Stimulated activated memory B cell treated with anti-CD40 and anti-IgM and Interleukin-4, amounts not matched to agents 10 μg/mL and 1 μg/mL and 100 μg/mL, for 72 hours (primary cell): ENCODE measurements at regions not wholly inside any gene's neighbourhood (a gene's known extent, or its start where the extent isn't known, plus 50 kb on each side); places are given as distances from the start of the nearest gene placed in this dataset.
A peak's percentile ranks its signal among the peaks of the same experiment; 100 is the strongest.
"Not testable (repeated sequence)": the region's sequence is repeated elsewhere in the genome, so short reads cannot be mapped to it uniquely, and the experiment has no call there.

ENCODE experiments used
- ATAC-seq: fragments of 150-1000 bp; cut with Tn5 transposase; 2 replicates; pipeline ENCODE4 v1.10.0; 2021
- H3K27ac Mint-ChIP-seq: one replicate; pipeline ENCODE4 v1.8.0; 2022; ENCODE audit warnings: mild to moderate bottlenecking, mixed read lengths
- H3K27me3 Mint-ChIP-seq: one replicate; pipeline ENCODE4 v1.8.0; 2022; ENCODE audit warnings: mixed read lengths
- H3K36me3 Mint-ChIP-seq: one replicate; pipeline ENCODE4 v1.8.0; 2022; ENCODE audit warnings: mixed read lengths
- H3K4me1 Mint-ChIP-seq: one replicate; pipeline ENCODE4 v1.8.0; 2022; ENCODE audit warnings: mixed read lengths
- H3K4me3 Mint-ChIP-seq: one replicate; pipeline ENCODE4 v1.8.0; 2022; ENCODE audit warnings: mild to moderate bottlenecking, moderate library complexity, mixed read lengths
- H3K9me3 Mint-ChIP-seq: one replicate; pipeline ENCODE4 v1.8.0; 2022; ENCODE audit warnings: mixed read lengths

DNA sequence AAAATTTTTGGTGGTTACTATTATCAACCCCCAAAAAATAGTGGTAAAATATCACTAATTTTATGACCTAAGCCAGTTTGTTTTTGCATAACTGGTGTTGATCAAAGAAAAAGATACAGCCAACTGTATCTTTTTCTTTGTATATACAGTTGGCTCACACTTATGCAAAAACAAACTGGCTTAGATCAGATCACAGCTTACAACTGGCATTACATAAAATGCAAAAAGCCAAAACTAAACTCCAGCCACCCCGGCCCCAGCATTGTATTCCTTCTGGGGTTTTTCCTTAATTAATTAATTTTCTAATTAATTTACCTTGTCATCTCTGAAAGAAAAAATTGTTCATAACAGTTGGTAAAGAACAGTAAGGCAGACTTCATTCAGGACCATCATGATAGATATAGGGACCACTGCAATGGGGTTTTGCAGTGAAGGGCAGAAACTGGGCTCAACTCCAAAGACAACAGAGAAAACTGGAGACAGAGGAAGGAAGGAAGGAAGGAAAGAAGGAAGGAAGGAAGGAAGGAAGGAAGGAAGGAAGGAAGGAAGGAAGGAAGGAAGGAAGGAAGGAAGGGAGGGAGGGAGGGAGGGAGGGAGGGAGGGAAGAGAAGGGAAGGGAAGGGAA lies 202.1 kb downstream of the HNRNPD start:
- H3K4me1 Mint-ChIP-seq = no peaks in the 10 kb centered on the region
- no peak overlapping the region for H3K4me3 Mint-ChIP-seq
- H3K27me3 Mint-ChIP-seq = peaks cover 25% of the 10 kb centered on the region
- peaks cover 7% of the 10 kb centered on the region for H3K9me3 Mint-ChIP-seq
- no peaks in the 10 kb centered on the region for H3K36me3 Mint-ChIP-seq
- no peak overlapping the region for H3K27ac Mint-ChIP-seq
- no peak for ATAC-seq

DNA sequence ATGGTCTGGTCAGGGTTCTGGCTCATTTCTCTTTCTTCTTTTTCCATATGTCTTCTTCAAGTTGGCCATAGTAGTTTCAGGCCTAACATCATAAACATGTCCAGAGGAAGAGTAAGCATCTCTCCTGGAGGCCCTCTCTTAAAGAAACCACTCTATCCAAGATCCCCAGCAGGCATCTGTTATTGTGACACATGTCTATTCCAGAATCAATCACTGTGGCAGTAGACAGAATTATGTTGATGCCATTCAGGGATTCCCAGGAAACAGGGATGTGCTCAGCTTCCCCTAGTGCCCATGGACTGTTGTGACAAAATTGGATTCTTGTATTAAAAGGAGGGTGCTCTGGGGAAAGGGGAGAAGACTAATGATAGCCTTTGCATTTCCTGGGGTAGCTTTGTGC lies 224.0 kb downstream of the HNRNPD start:
- no peak for ATAC-seq
- no peak overlapping the region for H3K4me3 Mint-ChIP-seq
- no peak overlapping the region for H3K27ac Mint-ChIP-seq
- peaks cover 24% of the 10 kb centered on the region for H3K27me3 Mint-ChIP-seq
- H3K4me1 Mint-ChIP-seq = no peaks in the 10 kb centered on the region
- H3K9me3 Mint-ChIP-seq = peaks cover 11% of the 10 kb centered on the region
- H3K36me3 Mint-ChIP-seq = peaks cover 4% of the 10 kb centered on the region

DNA sequence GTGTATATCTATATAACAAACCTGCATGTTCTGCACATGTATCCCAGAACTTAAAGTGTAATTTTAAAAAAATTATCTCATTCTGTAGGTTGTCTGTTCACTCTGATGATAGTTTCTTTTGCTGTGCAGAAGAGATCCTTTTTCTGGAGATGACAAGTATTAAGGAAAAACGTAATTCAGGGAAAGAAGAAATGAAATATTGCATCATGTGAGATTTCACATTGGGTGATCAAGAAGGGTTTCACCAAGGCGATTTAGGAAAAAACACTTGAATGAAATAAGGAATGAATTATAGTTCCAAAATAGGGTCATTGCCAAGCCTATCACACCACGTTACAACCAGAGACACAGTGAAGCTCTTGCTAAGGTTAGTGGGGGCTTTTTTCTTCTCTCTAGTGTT lies 227.9 kb downstream of the HNRNPD start:
- ATAC-seq = no peak
- Mint-ChIP-seq H3K4me1 (no peaks in the 10 kb centered on the region), H3K9me3 (no peaks in the 10 kb centered on the region), H3K27ac (no peak overlapping the region), H3K27me3 (no peaks in the 10 kb centered on the region), H3K36me3 (no peaks in the 10 kb centered on the region), H3K4me3 (no peak overlapping the region)

DNA sequence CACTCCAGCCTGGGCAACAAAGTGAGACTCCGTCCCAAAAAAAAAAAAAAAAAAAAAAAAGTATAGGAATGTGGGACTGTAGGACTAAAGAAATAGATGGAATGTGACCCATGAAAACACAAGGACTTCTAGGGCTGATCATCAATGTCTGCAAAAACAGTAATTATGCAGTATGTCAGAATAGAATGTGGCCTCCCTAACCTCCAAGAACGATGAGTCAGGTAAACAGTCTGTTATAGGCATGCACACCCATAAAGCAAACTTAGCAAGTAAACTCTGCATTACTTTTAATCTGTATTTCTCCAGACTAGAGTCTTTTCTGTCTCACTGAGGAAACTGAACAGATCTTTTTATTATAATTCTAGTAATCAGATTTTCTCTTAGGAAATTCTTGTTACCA lies 233.4 kb downstream of the HNRNPD start:
- Mint-ChIP-seq H3K9me3 (no peaks in the 10 kb centered on the region), H3K36me3 (no peaks in the 10 kb centered on the region), H3K27ac (no peak overlapping the region), H3K27me3 (no peaks in the 10 kb centered on the region), H3K4me1 (peaks cover 9% of the 10 kb centered on the region), H3K4me3 (no peak overlapping the region)
- ATAC-seq = no peak

DNA sequence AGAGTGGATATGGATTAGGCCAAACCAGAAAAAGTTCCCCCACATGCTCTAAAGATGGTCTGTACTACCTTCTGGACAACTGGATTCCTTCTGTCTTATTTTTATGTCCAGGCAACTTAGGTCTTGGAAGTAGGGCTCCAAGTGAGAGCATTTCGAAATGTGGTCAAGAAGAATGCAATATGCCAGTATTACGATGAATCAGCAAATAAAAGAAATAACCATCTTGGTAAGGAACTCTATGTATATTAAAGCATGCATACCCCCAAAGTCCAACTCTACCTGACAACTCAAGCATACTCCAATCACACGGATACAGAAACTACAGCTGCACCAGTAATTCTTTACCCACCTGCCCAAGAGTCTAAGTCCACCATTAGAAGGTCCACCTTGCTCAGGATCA lies 234.5 kb downstream of the HNRNPD start:
- peaks cover 9% of the 10 kb centered on the region for H3K4me1 Mint-ChIP-seq
- no peak for ATAC-seq
- no peaks in the 10 kb centered on the region for H3K9me3 Mint-ChIP-seq
- no peaks in the 10 kb centered on the region for H3K36me3 Mint-ChIP-seq
- H3K27me3 Mint-ChIP-seq = no peaks in the 10 kb centered on the region
- H3K27ac Mint-ChIP-seq = no peak overlapping the region
- no peak overlapping the region for H3K4me3 Mint-ChIP-seq

DNA sequence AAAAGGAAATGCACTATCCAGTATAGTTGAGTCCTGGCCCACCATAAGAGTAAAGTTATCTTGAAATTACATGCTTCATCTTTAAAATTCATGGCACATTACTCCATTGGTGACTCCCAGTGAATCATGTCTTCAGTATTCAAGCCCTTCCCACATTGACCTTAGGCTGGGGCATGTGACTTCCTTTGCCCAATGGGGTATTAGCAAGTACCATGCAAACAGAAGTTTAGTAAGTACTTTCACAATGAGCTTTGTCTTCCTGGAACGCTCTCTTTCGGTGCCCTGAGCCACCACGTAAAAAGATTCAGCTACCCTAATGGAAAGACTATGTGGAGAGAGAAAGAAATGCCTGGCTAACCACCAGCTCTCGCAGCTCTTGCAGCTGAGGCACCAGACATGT lies 235.4 kb downstream of the HNRNPD start:
- Mint-ChIP-seq H3K4me3 (no peak overlapping the region), H3K4me1 (peaks cover 9% of the 10 kb centered on the region), H3K36me3 (no peaks in the 10 kb centered on the region), H3K27ac (no peak overlapping the region), H3K27me3 (no peaks in the 10 kb centered on the region), H3K9me3 (no peaks in the 10 kb centered on the region)
- ATAC-seq = no peak

DNA sequence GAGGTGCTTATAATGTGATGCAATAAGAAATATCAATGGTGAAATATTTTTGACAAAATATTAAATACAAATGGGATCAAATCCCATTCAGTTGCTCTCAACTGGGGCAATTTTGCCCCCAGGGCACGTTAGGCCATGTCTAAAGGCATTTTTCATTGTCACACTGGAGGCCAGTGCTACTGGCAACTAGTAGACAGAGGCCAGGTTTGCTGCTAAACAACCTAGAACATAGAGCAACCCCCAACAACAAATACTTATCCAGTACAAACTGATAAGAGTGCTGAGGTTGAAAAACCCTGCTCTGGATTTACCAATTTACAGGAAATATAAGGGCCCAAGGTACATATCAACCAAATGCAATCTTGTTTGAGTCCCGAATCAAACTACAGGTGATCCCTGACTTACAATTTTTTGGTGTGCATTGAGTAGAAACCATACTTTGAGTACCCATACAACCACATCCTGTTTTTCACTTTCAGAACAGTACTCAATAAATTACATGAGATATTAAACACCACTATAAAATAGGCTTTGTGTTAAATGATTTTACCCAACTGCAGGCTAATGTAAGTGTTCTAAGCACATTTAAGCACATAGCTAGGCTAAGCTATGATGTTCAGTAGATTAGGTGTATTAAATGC lies 237.5 kb downstream of the HNRNPD start:
- Mint-ChIP-seq H3K9me3 (no peaks in the 10 kb centered on the region), H3K27ac (no peak overlapping the region), H3K36me3 (no peaks in the 10 kb centered on the region), H3K4me1 (peaks cover 9% of the 10 kb centered on the region), H3K27me3 (no peaks in the 10 kb centered on the region), H3K4me3 (no peak overlapping the region)
- no peak for ATAC-seq

DNA sequence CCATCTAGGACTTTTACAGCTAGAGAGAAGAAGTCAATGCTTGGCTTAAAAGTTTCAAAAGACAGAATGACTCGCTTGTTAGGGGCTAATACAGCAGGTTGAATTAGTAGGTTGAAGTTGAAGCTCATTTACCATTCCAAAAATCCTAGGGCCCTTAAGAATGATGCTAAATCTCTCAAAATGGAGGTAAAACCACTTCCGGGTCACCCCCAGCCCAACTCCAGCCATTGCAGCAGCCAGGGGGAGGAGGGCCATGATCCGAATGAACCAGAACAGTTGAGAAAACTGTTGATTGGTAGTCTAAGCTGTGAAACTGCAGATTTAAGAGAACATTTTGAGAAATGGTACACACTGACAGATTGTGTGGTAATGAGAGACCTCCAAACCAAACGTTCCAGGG lies 245.4 kb downstream of the HNRNPD start:
- no peak for ATAC-seq
- no peaks in the 10 kb centered on the region for H3K4me1 Mint-ChIP-seq
- H3K4me3 Mint-ChIP-seq = no peak overlapping the region
- H3K36me3 Mint-ChIP-seq = no peaks in the 10 kb centered on the region
- peaks cover 20% of the 10 kb centered on the region for H3K27me3 Mint-ChIP-seq
- H3K27ac Mint-ChIP-seq = no peak overlapping the region
- H3K9me3 Mint-ChIP-seq = no peaks in the 10 kb centered on the region

DNA sequence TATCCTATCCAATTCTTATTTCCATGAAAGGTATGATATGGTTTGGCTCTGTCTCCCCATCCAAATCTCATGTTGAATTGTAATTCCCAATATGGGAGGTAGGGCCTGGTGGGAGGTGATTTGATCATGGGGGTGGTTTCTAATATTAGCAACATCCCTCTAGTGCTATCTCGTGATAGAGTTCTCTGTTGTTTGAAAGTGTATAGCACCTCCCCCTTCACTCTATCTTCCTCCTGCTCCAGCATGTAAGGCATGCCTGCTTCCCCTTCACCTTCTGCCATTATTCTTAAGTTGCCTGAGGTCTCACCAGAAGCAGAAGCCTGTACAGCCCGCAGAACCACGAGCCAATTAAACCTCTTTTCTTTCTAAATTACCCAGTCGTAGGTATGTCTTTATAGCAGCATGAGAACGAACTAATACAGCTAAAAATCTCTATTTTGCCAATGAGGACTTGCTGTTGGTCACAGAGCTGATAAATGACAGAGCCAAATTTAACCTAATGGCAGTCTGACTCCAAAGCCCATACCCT lies 247.2 kb downstream of the HNRNPD start:
- Mint-ChIP-seq H3K9me3 (no peaks in the 10 kb centered on the region), H3K36me3 (no peaks in the 10 kb centered on the region), H3K27ac (no peak overlapping the region), H3K4me1 (no peaks in the 10 kb centered on the region), H3K4me3 (no peak overlapping the region), H3K27me3 (peaks cover 20% of the 10 kb centered on the region)
- no peak for ATAC-seq

DNA sequence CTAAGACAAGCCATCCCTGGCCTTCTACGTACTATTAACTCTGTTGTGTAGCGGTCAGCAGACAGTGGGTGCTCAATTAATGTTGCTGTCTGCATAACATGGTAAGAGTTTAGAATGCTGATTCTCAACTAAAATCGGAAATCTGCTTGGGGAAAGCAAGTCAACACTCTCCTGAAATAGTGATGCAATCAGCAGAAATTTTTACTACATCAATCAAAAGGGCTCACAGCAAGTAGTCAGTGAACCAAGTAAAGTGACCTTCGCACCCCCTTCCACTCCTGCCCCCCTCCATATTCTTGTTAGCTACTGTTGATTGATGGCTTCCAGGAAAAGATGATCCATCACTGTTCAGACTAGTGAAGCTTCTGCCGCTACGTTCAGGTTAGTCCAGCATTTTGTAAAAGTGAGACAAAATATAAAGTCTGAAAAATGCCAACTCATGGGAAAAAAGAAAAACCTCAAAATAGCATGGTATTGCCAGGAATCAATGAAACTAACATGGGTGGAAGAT lies 247.9 kb downstream of the HNRNPD start:
- H3K27me3 Mint-ChIP-seq = peaks cover 20% of the 10 kb centered on the region
- ATAC-seq = no peak
- no peak overlapping the region for H3K27ac Mint-ChIP-seq
- H3K4me1 Mint-ChIP-seq = no peaks in the 10 kb centered on the region
- H3K4me3 Mint-ChIP-seq = no peak overlapping the region
- no peaks in the 10 kb centered on the region for H3K36me3 Mint-ChIP-seq
- no peaks in the 10 kb centered on the region for H3K9me3 Mint-ChIP-seq

DNA sequence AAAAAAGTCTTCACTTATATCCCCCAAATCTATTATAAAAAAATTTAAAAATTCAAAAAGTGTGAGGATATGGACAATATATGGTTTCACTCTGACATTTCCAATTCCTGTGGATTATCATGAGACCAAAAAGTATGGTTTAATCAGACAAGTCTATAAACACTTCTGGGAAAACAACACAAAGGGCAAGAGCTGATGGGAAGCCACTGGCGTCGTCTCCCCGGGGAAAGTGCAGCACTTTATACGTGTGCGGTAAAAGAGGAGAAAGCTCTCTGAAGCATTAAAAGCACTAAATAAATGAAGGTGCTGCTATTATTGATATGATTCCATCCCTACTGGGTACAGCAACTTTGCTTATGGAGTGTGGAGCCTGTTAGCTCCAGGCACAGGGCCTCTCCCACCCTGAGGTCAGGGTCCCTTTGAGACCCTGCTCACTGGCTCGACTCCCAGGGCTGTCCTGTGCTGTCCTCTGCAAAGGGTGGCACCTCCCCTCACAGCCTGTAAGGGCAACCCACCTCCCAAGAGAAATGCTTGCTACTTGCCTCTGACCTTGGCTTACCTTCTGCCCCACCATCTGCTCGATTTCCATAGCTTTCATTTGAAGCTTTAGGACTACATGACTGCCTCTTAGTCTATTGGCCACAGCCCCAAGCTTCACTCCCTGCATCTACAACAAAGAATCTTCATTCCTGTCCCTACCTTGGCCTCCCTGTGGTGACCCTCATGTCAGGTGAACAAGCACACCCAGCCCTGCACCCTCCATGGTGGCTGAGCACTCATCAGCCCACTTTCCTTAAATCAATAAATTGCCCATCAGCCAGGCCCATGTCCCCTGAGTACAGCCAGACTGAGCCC lies 248.6 kb downstream of the HNRNPD start:
- Mint-ChIP-seq H3K36me3 (no peaks in the 10 kb centered on the region), H3K27ac (no peak overlapping the region), H3K9me3 (no peaks in the 10 kb centered on the region), H3K4me3 (no peak overlapping the region), H3K4me1 (no peaks in the 10 kb centered on the region), H3K27me3 (peaks cover 20% of the 10 kb centered on the region)
- ATAC-seq = peak; percentile 36

DNA sequence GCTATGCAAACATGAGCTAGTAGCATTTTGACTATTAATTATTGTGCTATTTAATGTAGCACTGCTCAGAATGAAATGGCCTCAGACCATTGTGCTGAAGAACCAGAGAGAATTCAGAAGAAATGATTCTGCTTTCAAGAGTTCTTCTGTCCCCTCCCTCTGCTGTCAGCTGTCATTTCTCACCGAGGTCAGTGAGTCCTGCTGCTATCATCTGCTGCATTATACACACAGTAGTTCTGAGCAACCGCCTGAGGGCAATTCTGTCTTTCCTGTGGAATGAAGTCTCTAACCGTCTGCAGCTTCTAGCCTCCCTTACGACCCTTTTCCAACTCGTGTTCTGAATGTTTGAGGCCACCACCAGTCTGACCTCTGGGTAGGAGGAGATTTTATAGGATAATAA lies 249.4 kb downstream of the HNRNPD start:
- no peak for ATAC-seq
- H3K9me3 Mint-ChIP-seq = no peaks in the 10 kb centered on the region
- H3K4me1 Mint-ChIP-seq = no peaks in the 10 kb centered on the region
- no peaks in the 10 kb centered on the region for H3K36me3 Mint-ChIP-seq
- H3K4me3 Mint-ChIP-seq = no peak overlapping the region
- no peak overlapping the region for H3K27ac Mint-ChIP-seq
- H3K27me3 Mint-ChIP-seq = peaks cover 18% of the 10 kb centered on the region

DNA sequence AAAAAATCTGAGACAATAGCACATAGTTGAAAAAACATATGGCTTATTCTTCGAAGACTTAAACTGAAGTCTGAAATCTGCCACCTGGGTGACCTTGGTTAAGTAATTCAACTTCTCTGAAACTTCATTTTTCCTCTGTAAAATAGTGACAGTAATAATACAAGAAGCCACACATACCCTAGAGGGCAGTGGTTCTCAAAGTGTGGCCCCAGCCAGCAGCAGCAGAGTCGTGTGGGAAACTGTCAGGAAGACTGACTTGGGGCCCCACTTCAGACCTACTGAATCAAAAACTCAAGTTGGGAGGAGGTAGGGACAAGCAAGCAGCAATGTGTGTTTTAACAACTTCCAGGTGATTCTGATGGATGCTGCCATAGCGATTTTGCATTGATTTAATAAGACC lies 249.9 kb downstream of the HNRNPD start:
- H3K4me1 Mint-ChIP-seq = no peaks in the 10 kb centered on the region
- H3K27ac Mint-ChIP-seq = no peak overlapping the region
- ATAC-seq = no peak
- H3K36me3 Mint-ChIP-seq = no peaks in the 10 kb centered on the region
- no peaks in the 10 kb centered on the region for H3K9me3 Mint-ChIP-seq
- peaks cover 14% of the 10 kb centered on the region for H3K27me3 Mint-ChIP-seq
- no peak overlapping the region for H3K4me3 Mint-ChIP-seq

DNA sequence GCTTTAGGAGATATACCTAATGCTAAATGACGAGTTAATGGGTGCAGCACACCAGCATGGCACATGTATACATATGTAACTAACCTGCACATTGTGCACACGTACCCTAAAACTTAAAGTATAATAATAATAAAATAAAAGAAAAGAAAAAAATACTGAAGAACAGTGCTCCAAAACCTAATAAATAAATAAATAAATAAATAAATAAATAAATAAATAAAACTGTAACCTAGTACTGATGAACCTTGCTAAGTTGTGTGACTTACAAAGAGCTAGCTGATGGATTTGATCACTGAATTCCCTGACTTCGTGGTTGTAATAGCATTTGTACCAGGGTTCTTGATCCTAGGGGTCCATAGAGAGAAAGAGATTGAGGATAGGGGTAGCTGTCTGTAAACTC lies 258.6 kb downstream of the HNRNPD start:
- H3K36me3 Mint-ChIP-seq, H3K27me3 Mint-ChIP-seq, H3K27ac Mint-ChIP-seq, H3K4me3 Mint-ChIP-seq, H3K9me3 Mint-ChIP-seq, ATAC-seq, H3K4me1 Mint-ChIP-seq: not testable (repeated sequence)

DNA sequence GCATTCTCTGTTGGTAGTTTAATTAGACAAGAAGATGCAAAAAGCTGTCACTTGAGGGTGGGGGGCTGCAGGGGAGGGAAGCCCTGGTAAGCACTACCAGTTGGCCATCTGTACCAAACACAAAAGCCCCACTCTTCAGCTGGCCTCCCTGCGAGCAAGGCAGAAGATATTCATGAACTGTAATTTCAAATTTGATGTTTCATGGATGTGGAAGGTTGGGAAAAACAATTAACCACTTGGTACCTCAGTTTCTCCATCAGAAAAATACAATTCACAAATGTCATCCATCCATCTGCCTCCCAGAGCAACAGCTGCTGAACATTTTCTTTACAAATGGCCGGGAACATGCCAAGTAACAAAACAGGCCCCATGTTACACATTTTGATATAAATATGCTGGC lies 265.3 kb downstream of the HNRNPD start:
- no peak overlapping the region for H3K27ac Mint-ChIP-seq
- peaks cover 8% of the 10 kb centered on the region for H3K27me3 Mint-ChIP-seq
- ATAC-seq = no peak
- no peaks in the 10 kb centered on the region for H3K36me3 Mint-ChIP-seq
- H3K4me1 Mint-ChIP-seq = no peaks in the 10 kb centered on the region
- no peak overlapping the region for H3K4me3 Mint-ChIP-seq
- no peaks in the 10 kb centered on the region for H3K9me3 Mint-ChIP-seq
